ENCODE measurements at regions not wholly inside any gene's neighbourhood (a gene's known extent, or its start where the extent isn't known, plus 50 kb on each side); places are given as distances from the start of the nearest gene placed in this dataset.

GRCh38 chr11:92790926-92791616, 178.4 kb upstream of the MTNR1B start:
- no peak for TF ChIP-seq POLR2AphosphoS5 (IDR thresholded peaks at IDR 0.05; ENCODE audit: low read depth, low read length)
- no peak for TF ChIP-seq POLR2A (IDR thresholded peaks at IDR 0.05; ENCODE audit: low read depth, low read length)
